ENCODE measurements at regions not wholly inside any gene's neighbourhood (a gene's known extent, or its start where the extent isn't known, plus 50 kb on each side); places are given as distances from the start of the nearest gene placed in this dataset.

- DNase-seq: no peak
- H3K4me3 ChIP-seq: no peak overlapping the region
- H3K36me3 ChIP-seq: no peaks in the 10 kb centered on the region
- intact Hi-C loops (cut with DNase I; ENCODE audit: low total_unique reads): no loop called here
- no peak overlapping the region for H3K27ac ChIP-seq
- no peaks in the 10 kb centered on the region for H3K27me3 ChIP-seq
- no peaks in the 10 kb centered on the region for H3K9me3 ChIP-seq
- H3K4me1 ChIP-seq: no peaks in the 10 kb centered on the region
- no peak for TF ChIP-seq CTCF (IDR thresholded peaks at IDR 0.05)
- TF ChIP-seq POLR2A (IDR thresholded peaks at IDR 0.05): no peak
Observed at GRCh38 chr1:230005040-230005439, 62.0 kb upstream of the GALNT2 start.

- no peak for TF ChIP-seq POLR2A (IDR thresholded peaks at IDR 0.05)
- no peak for TF ChIP-seq CTCF (IDR thresholded peaks at IDR 0.05)
- intact Hi-C loops (cut with DNase I; ENCODE audit: low total_unique reads): no loop called here
Observed at GRCh38 chr1:230008721-230009120, 58.3 kb upstream of the GALNT2 start.

DNA sequence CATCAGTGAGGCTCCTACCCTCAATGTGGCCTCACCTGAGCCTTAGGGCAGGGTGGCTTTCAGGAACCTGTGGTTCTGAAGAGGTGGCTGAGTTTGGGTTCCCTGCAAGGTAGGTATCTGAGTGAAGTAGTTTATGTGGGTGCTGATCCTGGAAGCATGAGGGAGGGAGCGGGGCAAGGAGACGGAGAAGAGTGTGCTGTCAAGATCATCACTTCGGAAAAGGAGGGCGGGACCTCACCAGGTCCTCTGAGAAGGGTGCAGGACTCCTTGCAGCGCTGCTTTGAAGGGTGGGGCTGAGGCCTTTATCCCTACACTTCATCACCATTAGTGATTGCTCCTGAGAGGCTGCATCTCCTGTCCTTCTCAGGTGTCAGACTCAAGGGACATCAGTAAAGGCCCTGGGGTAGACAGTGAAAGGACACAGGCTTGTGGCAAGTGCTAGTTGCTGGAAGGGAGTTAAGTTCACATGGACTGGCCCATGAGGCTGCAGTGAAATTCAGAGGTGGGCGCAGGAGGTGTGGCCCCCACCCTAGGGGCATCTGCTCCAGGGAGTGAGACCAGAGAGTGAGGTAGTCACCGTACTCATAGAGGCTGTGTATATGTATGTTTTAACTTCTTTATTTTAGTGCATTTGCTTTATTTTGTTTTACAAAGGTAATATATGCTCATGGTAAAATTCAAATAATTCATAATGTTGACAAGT is 57.3 kb upstream of the GALNT2 start:
- Histone ChIP-seq H3K27me3 (no peaks in the 10 kb centered on the region), H3K36me3 (no peaks in the 10 kb centered on the region), H3K4me3 (no peak overlapping the region), H3K4me1 (no peaks in the 10 kb centered on the region), H3K27ac (no peak overlapping the region), H3K9me3 (no peaks in the 10 kb centered on the region)
- DNase-seq: no peak
- intact Hi-C loops (cut with DNase I; ENCODE audit: low total_unique reads): no loop called here
- TF ChIP-seq CTCF (IDR thresholded peaks at IDR 0.05): no peak
- no peak for TF ChIP-seq POLR2A (IDR thresholded peaks at IDR 0.05)

More at GRCh38 chr1:230008721-230009120, 58.3 kb upstream of the GALNT2 start:
- Histone ChIP-seq H3K4me3 (no peak overlapping the region), H3K27ac (no peak overlapping the region), H3K9me3 (no peaks in the 10 kb centered on the region), H3K27me3 (no peaks in the 10 kb centered on the region), H3K4me1 (no peaks in the 10 kb centered on the region), H3K36me3 (no peaks in the 10 kb centered on the region)
- no peak for DNase-seq

DNA sequence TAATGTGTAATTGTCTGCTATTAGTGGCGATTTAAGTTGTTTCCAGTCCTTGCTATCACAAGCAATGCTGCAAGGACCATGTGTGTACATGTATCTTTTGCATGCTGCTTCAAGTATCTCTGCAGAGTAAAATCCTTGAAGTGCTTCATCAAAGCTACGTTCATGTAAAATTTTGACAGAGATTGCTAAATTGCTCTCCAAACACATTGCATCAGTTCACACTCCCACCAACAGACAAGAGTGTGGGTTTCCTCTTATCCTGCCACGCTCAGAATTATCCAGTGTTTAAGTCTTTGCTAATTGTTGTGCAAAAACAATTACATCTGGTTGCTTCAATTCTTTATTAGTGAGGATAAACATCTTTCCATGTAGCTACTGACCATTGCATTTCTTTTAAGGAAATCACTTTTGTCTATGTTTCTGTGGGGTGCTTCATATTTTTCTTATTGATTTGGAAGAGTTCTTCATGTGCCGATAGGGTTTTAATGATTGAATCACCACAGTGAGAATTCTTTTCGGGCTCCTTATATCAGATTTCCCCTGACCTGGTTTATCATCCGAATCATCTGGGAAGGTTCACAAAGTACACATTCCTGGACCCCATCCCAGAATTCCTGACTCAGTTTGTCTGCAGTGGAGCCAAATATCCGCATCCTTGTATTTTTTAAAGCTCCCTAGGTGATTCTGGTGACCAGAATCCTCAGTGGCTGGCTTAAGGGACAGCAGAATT is 56.3 kb upstream of the GALNT2 start:
- intact Hi-C loops (cut with DNase I; ENCODE audit: low total_unique reads): no loop called here
- H3K4me1 ChIP-seq: no peaks in the 10 kb centered on the region
- H3K9me3 ChIP-seq: no peaks in the 10 kb centered on the region
- no peak for TF ChIP-seq CTCF (IDR thresholded peaks at IDR 0.05)
- TF ChIP-seq POLR2A (IDR thresholded peaks at IDR 0.05): no peak
- H3K27me3 ChIP-seq: no peaks in the 10 kb centered on the region
- no peak for DNase-seq
- H3K4me3 ChIP-seq: no peak overlapping the region
- no peaks in the 10 kb centered on the region for H3K36me3 ChIP-seq
- no peak overlapping the region for H3K27ac ChIP-seq

GRCh38 chr1:230011333-230012092 is 55.5 kb upstream of the GALNT2 start:
- H3K9me3 ChIP-seq: no peaks in the 10 kb centered on the region
- no peak overlapping the region for H3K4me3 ChIP-seq
- DNase-seq: no peak
- H3K36me3 ChIP-seq: no peaks in the 10 kb centered on the region
- intact Hi-C loops (cut with DNase I; ENCODE audit: low total_unique reads): no loop called here
- no peak overlapping the region for H3K27ac ChIP-seq
- no peaks in the 10 kb centered on the region for H3K27me3 ChIP-seq
- no peaks in the 10 kb centered on the region for H3K4me1 ChIP-seq
- TF ChIP-seq CTCF (IDR thresholded peaks at IDR 0.05): no peak
- TF ChIP-seq POLR2A (IDR thresholded peaks at IDR 0.05): no peak

Measured in uterus (tissue), 3 donors.